Ovary (tissue), 3 donors: ENCODE measurements at regions not wholly inside any gene's neighbourhood (a gene's known extent, or its start where the extent isn't known, plus 50 kb on each side); places are given as distances from the start of the nearest gene placed in this dataset.

Experiments used
- EP300 ChIP-seq: sonication (generic); formaldehyde crosslinking; IDR thresholded peaks from one replicate; pipeline ENCODE4 v1.6.1; 2017; ENCODE audit warnings: antibody characterized with exemption
- POLR2A ChIP-seq: fragments of 450-650 bp; IDR thresholded peaks from one replicate; pipeline ENCODE4 v1.6.1; 2017; ENCODE audit warnings: antibody characterized with exemption, mild to moderate bottlenecking, moderate library complexity
- TF ChIP-seq, protein P1 (sequence below), 3 donors: fragments of 450-650 bp in 2 of 3; fragments of 200-600 bp in 1 of 3; IDR thresholded peaks; one replicate each; pipeline versions ENCODE4 v1.5.1 to v1.8.0; 2016 to 2022; ENCODE audit warnings: antibody characterized with exemption in 3 of 3, mild to moderate bottlenecking in 1 of 3
- donor health status: DM: no; HTN: no; CAD: no.

GRCh38 chr9:2276296-2276695 is 261.1 kb downstream of the SMARCA2 start:
- TF ChIP-seq, protein P1, sequence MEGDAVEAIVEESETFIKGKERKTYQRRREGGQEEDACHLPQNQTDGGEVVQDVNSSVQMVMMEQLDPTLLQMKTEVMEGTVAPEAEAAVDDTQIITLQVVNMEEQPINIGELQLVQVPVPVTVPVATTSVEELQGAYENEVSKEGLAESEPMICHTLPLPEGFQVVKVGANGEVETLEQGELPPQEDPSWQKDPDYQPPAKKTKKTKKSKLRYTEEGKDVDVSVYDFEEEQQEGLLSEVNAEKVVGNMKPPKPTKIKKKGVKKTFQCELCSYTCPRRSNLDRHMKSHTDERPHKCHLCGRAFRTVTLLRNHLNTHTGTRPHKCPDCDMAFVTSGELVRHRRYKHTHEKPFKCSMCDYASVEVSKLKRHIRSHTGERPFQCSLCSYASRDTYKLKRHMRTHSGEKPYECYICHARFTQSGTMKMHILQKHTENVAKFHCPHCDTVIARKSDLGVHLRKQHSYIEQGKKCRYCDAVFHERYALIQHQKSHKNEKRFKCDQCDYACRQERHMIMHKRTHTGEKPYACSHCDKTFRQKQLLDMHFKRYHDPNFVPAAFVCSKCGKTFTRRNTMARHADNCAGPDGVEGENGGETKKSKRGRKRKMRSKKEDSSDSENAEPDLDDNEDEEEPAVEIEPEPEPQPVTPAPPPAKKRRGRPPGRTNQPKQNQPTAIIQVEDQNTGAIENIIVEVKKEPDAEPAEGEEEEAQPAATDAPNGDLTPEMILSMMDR (IDR thresholded peaks at IDR 0.05): no peak
- TF ChIP-seq POLR2A: no peak
- TF ChIP-seq EP300: no peak
